Left renal pelvis (tissue), 4 donors: ENCODE measurements at regions not wholly inside any gene's neighbourhood (a gene's known extent, or its start where the extent isn't known, plus 50 kb on each side); places are given as distances from the start of the nearest gene placed in this dataset.
"Not testable (repeated sequence)": the region's sequence is repeated elsewhere in the genome, so short reads cannot be mapped to it uniquely, and the experiment has no call there.

Experiments
- DNase-seq, 4 donors: peaks; one replicate each; pipeline ENCODE4 v3.0.0-alpha.2; 2013; ENCODE audit warnings: low read depth in 4 of 4, low spot score in 3 of 4

DNA sequence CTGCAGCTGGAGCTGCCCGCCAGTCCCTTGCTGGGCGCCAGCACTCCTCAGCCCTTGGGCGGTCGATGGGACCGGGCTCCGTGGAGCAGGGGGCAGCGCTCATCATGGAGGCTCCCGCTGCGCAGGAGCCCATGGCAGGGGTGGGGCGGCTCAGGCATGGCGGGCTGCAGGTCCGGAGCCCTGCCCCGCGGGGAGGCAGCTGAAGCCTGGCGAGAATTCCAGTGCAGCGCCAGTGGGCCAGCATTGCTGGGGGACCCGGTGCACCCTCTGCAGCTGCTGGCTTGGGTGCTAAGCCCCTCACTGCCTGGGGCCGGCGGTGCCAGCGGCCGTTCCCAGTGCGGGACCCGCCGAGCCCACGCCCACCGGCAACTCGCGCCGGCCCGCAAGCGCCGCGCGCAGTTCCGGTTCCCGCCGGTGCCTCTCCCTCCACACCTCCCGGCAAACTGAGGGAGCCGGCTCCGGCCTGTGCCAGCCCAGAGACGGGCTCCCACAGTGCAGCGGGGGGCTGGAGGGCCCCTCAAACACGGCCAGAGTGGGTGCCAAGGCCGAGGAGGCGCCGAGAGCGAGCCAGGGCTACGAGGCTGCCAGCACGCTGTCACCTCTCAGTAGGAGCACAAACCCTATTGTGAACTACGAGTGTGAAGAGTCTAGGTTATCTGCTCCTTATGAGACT lies 687.1 kb downstream of the PCDH17 start:
- no peak for DNase-seq

DNA sequence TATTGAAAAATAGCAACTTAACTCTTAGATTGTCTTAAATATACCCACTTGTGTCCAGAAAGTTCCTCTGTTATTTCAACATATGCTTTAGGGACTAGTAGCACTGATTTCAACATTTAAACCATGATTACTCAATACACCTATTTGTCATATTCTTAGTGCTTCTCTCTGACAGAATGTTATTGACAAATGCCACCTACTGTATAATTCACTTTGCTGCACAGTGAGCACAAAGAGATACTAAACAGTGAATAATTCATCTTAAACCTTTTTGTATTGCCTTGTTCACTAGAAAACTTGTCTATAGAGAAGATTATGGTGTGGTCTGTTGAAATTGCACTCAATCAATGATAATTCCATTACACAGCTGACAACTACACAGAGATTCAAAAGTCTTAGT lies 692.6 kb downstream of the PCDH17 start:
- no peak for DNase-seq

DNA sequence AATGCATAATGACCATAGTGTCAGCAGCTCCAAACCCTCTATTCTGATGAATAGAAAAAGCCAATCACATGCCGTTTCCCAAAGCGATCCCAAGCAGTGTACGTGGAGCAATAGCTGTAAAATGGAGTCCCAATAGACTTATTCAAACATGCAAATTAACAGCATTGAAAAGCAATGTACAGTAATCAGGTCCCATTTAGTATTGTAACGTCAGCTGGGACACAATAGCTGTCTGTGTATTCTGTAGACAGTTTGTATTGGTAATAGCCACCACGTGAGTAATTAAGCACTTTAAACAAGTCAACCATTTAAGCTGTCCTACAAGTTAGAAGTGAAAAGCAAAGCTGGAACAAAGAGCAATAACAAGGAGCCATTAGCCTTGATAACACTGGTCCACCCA lies 698.2 kb downstream of the PCDH17 start:
- DNase-seq = no peak

DNA sequence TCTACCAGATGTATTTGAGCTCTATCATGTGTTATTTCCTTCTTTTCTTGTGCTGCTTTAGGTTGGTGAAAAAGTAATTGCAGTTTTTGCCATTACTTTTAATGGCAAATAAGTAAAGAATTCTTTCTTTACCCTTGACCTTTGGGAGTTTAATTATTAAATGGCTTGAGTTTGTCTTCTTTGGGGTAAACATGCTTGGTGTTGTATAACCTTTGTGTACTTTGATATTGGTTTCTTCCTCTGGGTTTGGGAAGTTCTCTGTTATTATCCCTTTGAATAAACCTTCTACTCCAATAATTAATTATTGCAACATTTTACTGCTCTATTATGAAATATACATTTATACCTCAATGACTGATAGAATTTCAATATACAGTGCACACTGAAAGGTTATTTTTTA lies 709.4 kb downstream of the PCDH17 start:
- no peak for DNase-seq

DNA sequence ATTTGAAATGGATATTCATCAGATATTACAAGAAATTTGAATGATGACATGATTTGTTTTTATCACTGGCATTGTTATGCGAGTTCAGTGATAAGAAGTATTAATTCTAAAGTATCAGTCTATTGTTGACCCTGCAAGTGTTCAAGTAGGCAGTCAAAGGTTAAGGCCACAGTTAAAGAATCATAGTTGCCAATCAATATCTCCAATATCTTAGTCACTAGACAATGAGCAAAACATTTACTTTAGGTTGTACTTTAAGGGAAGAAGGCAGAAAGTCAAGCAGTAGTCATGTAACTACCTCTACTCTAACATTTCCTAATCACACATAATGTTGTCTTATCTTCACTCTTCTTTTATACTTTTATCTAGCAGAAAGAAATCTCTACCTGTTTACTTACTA lies 709.8 kb downstream of the PCDH17 start:
- no peak for DNase-seq

DNA sequence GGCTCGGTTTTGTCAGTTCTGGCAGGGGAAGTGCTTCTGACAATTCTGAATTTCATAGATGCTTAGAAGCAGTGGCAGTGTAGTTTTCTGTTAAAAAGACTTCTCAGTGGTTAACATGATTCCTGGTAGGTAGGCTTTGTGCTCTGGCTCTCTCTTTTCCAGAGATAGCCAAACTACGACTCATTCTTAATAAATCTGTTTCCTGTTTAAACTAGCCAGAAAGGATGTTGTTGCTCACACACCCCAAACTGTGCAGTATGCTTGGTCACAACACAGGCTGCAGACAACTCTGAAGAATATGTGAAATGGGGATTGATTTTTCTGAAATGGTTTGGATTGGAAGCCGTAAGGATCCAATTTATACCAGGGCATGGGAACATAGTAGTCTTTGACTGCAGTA lies 711.5 kb downstream of the PCDH17 start:
- no peak for DNase-seq

DNA sequence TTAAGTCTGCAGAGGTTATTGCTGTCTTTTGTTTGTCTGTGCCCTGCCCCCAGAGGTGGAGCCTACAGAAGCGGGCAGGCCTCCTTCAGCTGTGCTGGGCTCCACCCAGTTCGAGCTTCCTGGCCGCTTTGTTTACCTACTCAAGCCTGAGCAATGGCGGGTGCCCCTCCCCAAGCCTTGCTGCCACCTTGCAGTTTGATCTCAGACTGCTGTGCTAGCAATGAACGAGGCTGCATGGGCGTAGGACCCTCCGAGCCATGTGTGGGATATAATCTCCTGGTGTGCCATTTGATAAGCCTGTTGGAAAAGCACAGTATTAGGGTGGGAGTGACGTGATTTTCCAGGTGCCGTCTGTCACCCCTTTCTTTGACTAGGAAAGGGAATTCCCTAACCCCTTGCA lies 720.6 kb downstream of the PCDH17 start:
- DNase-seq = not testable (repeated sequence)

DNA sequence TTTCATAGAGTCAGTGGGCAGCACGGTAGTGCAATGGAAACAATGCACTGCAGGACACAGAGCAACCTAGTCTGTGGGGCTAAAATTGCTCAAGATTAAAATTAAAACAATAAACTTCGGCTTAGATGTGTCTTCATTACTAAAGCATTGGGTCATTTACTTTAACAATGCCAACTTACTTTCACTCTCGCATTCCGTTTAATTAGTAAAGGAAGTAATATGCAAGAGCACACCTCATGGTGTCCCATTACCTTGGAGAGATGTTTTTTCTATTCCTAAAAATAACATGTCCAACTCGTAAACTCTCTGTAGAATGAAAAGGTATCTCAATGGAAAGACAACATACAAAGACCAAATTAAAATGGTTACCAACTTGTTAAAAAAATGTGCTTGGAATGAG lies 738.4 kb downstream of the PCDH17 start:
- DNase-seq = no peak

DNA sequence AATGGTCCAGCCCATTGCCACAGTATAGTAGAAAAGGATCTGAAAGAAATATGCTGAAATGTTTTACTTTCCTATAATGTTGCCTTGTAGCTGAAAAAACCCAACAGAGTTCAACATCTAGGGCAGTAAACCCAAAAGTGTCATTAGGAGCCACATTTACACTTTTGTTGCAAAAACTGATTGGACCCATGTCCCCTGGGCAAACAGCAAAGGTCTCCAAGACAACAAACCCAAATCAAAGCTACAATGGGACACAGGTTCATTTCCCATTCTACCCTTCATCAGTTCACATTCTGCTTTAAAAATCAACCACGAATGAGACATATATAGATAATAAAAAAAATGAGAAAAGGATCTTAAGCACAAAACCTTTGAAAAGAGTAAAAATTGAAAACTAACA lies 744.8 kb downstream of the PCDH17 start:
- DNase-seq = no peak

DNA sequence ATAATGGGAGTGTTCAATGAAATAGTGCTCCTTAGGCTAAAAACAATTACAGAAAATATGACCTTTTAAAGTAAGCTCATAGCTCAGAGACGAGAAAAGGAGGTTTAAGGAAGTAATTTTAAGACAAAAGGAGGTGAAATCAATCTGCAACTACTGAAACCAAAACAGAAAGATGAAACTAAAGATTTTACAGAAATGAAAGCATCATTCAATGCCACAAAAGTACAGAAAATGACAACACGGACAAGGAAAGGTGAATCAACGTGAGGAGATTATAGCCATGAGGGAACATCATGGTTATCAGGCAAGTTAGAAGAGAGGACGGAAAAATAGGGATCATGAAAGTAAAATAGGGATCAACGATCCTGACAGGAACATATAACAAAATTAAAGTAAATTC lies 745.2 kb downstream of the PCDH17 start:
- no peak for DNase-seq

DNA sequence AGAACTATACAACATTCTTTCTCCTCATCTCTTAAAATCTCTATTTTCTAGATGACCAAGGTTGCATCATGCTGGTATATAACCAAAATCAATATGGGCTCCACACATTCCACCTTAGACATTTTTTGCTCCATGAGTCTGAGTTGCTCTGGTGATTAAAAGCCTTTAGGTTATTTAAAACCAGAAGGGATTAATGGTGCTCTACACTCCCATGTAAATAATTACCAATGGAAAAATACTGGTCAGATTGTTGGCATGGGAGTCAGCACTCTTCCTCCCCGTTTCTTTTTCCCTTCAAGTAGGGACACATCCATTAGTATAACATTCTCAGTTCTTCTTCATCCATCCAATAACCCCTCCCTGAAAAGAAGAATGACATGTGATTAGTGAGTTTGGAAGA lies 747.7 kb downstream of the PCDH17 start:
- no peak for DNase-seq

DNA sequence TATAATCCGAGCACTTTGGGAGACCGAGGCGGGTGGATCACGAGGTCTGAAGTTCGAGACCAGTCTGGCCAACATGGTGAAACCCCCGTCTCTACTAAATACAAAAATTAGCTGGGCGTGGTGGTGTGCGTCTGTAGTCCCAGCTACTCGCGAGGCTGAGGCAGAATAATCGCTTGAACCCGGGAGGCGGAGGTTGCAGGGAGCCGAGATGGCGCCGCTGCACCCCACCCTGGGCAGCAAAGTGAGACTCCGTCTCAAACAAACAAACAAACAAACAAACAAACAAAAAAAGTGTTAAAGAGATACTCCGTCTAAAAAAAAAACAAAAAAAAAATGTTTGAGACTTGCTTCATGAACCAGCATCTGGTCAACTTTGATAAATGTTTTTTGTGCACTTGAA lies 753.8 kb downstream of the PCDH17 start:
- DNase-seq = not testable (repeated sequence)

DNA sequence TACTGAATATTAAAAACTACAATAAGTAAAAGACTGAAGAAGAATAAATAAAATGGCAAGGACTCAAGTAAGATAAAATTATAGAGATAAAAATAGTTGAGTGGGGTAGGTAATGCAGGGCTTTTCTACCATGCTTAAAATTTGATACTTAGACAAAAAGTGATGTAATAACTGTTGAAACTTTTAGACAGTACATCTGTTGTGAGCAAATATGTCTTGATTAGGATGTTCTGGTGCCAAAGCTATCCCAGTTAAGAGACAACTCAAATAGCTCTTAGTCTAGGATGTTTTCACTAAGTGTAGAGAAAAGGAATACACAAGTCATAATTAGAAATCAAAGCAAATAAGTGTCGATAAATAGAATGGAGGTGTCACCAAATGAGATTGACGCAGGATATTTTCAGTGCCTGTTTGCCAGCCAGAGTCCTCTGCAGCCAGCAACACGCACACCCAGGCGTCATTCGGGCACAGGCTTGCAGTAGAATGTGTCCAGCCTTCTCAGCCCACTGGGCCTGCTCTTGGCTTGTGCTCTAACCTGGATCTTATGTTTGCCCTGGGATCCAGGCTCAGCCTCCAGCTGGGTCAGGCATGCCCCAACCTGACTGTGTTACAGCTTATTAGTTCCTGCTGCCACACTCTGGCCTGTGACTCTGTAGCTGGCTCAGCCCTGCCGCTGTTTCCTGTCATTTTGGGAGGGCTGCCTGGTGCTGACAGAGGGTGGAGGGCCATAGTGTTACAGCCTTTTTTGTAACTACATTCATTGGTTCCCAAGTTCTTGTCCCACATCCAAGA lies 766.2 kb downstream of the PCDH17 start:
- no peak for DNase-seq

DNA sequence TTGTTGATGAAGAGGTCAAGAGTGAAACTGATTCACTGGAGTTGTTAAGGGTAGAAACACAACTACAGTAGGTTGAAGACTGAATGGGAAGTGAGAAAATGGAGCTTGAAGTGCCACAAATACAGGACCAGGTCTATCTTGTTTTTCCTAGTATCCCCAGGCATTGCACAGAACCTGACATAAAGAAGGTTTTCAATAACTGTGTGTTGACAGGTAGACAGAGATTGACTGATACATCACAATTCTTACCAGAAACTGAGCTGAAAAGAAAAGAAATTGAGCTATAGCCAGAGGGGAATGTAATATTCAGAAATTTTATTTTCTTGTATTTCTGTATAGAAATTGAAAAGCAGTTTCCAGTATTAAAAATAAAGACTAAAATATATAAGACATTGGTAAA lies 767.7 kb downstream of the PCDH17 start:
- DNase-seq = no peak

DNA sequence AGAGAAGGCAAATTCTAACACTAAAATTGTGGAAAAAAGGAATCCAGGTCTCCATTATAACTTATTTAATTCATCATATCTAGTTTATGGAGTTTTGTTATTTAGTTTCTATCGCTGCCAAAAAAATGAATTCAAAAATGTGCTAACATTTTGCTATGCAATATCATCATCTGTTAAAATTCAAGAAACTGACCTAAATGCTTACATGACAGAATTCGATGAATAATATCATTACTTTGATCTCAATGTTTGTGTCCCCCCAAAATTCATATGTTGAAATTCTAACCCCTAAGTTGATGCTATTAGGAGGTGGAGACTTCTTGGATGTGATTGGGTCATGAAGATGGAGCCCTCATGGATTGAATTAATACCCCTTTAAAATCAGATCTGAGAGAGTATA lies 775.0 kb downstream of the PCDH17 start:
- DNase-seq = no peak

DNA sequence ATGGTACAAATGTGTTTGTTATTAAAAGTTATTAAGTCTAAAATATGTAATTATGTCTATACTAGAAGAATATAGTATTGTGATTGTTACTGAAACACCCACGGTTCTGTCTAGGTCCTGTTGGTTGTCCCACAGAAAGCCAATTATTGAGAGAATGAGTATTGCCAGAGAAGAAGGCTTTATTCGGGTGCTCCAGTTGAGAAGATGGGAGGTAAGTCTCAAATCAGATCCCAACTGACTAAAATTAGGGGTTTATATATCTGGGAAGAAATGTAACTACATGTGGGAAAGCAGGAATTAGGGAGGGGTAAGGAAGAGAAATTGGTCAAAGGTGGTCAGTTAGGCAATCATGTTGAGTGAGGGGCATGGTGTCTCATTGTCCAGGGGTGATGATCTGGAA lies 798.4 kb downstream of the PCDH17 start:
- no peak for DNase-seq

DNA sequence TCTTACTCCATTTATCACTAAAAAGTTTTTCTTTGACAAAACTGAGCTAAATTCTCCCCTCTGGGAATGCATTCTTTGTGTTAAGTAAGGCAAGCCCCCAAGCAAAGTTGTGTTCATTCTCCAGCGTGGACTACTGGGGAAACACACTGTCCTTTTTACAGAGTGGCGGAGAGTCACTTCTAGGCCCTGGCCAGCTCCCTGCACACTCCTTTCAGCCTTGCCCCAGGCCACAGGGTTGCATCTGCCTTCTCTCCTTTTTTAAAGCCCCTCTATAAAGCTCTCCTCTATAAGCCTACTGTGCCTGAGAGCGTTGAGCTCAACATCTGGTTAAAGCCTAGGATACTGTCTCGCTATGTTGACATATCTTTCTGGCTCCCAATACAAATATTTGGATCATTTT lies 803.4 kb downstream of the PCDH17 start:
- no peak for DNase-seq

DNA sequence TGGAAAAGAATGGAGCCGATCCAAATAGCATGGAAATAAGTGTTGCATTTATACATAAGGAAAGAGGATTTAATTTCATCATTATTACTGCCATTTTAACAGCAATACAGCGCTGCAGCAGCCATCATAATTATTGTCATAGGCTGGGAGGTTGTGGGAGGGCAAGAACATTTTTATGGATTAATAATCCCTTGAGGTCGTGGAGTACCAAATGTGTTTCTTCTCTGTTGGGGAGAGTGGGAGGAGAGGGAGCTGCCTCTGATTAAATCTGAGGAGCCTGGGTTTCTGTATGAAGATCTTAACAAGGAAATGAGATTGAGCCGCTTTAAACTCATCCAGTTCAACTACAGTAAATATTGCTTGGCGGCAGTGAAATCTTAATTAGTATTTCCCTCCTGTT lies 805.9 kb downstream of the PCDH17 start:
- DNase-seq = no peak

DNA sequence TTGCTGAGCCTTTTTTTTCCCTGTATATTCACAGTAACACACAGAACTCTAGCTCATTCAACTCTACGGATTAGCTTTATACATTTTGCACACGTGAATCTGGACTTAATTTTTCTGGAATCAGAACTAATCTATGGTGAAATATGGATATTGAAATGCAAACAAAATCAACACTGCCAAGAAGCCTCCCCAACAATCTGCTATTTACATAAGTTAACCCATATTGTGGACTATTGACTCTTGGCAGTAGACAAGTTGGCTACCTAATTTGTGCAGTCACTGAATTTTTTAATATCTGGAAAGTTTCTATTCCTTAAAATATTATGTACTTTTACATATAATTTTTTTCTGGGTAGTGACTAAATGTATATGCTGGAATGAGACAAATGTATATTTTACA lies 815.4 kb downstream of the PCDH17 start:
- no peak for DNase-seq

DNA sequence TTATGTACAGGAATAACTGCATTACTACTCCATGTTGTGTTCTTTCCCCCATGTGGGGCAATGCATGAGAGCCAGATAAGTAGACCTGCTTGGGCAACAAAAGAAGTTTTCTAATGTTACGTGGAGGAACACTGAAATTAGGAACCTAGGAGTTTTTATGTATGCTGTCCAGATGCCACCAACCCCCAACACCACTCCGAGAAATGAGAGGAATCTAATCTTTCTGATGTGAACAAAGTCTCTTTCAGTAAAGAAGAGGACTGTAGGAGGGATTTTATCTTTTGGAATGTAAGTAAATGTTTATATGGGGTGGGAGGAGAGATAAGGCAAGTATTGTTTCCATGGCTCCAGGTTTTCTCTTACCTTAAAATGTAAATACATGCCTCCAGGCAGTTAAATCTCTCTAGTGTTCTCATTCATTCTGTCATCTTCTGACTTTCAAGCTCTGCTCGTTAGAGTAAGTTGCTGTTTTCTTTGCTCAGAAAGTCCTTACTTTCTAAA lies 820.6 kb downstream of the PCDH17 start:
- no peak for DNase-seq

DNA sequence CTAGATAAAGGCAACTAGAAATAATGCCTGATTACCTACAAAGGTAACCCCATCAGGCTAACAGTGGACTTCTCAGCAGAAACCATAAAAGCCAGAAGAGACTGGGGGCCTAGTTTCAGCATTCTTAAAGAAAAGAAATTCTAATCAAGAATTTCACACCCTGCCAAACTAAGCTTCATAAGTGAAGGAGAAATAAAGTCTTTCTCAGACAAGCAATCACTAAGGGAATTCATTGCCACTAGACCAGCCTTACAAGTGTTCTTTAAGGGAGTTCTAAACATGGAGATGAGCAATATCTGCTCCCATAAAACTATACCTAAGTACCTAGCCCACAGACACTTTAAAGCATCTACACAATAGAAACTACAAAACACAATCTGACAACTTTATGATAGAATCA lies 823.5 kb downstream of the PCDH17 start:
- DNase-seq = no peak

DNA sequence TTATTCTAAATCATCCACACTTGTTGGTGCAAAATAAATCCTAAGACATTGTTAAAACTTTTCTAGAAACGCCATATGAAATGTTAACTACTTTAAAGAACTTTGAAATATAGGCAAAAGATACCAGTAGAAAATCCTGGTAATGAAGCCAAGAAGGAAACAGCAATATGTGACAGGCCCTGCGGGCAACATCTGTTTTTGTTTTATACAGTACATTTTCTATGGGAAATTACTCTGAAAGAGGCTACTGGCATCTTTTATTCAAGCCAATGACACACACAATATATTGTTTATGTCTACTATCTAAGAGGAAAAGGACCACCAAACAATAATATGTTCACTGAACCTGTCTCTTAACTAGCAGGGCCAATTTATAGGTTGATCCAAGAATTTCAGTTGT lies 829.7 kb downstream of the PCDH17 start:
- DNase-seq = no peak
